SK-N-SH (cell line): ENCODE measurements at regions not wholly inside any gene's neighbourhood (a gene's known extent, or its start where the extent isn't known, plus 50 kb on each side); places are given as distances from the start of the nearest gene placed in this dataset.

Source experiments
- CTCF ChIA-PET: fragments of 300-600, 350-600 bp; formaldehyde crosslinking; extraction: SDS; loops from one replicate; lab custom pipeline; 2021; lab: Yijun Ruan, JAX
- POLR2A ChIA-PET: fragments of 350-600 bp; sonication (Branson Sonifier 250); formaldehyde crosslinking; extraction: SDS; loops from one replicate; lab custom pipeline; 2020; ENCODE audit warnings: antibody characterized with exemption, inconsistent platforms; lab: Yijun Ruan, JAX
- DNase-seq: peaks from one replicate; pipeline ENCODE4 v3.0.0; 2012
- H2AFZ ChIP-seq: fragments of 200-600 bp; sonication (generic); 2 replicates; pipeline ENCODE4 v1.8.1; 2016; ENCODE audit warnings: antibody characterized with exemption, mild to moderate bottlenecking, low read depth
- H3F3A ChIP-seq: fragments of 200-600 bp; sonication (generic); replicated peaks from 2 replicates; pipeline ENCODE3; 2016; ENCODE audit warnings: antibody characterized with exemption, mild to moderate bottlenecking; ENCODE audit not compliant: insufficient read depth
- H3K27ac ChIP-seq, 2 experiments: fragments of 200-500 bp in 1 of 2; fragments of 200-600 bp in 1 of 2; sonication (Bioruptor generic) in 1 of 2; sonication (generic), shearing (Covaris generic) in 1 of 2; 2 replicates each; pipeline versions ENCODE4 v1.5.1 to v1.6.1; 2014 to 2016; ENCODE audit warnings: low read depth in 2 of 2, inconsistent platforms in 1 of 2, low read length in 1 of 2, mild to moderate bottlenecking in 1 of 2, mixed read lengths in 1 of 2
- H3K27me3 ChIP-seq: fragments of 200-600 bp; sonication (generic), shearing (Covaris generic); 2 replicates; pipeline ENCODE4 v1.6.1; 2016; ENCODE audit warnings: mixed run types; ENCODE audit not compliant: insufficient read depth
- H3K36me3 ChIP-seq, 2 experiments: fragments of 200-500 bp in 1 of 2; fragments of 200-600 bp in 1 of 2; sonication (Bioruptor generic) in 1 of 2; sonication (generic) in 1 of 2; replicated peaks in 1 of 2; 2 replicates each; pipeline versions ENCODE3 to v1.5.1; 2014 to 2016; ENCODE audit warnings: low read length in 1 of 2, mild to moderate bottlenecking in 1 of 2; ENCODE audit not compliant: insufficient read depth in 2 of 2, control insufficient read depth in 1 of 2
- H3K4me1 ChIP-seq, 2 experiments: fragments of 200-500 bp in 1 of 2; fragments of 200-600 bp in 1 of 2; sonication (Bioruptor generic) in 1 of 2; sonication (generic), shearing (Covaris generic) in 1 of 2; 2 replicates each; pipeline versions ENCODE4 v1.5.1 to v1.6.1; 2014 to 2016; ENCODE audit warnings: low read depth in 1 of 2, low read length in 1 of 2, mixed run types in 1 of 2; ENCODE audit not compliant: insufficient read depth in 2 of 2, control insufficient read depth in 1 of 2
- H3K4me2 ChIP-seq: fragments of 200-600 bp; sonication (generic), shearing (Covaris generic); 2 replicates; pipeline ENCODE4 v1.6.1; 2017; ENCODE audit warnings: mixed run types
- H3K4me3 ChIP-seq, 2 experiments: fragments of 200-500 bp in 1 of 2; fragments of 200-600 bp in 1 of 2; sonication (Bioruptor generic) in 1 of 2; sonication (generic), shearing (Covaris generic) in 1 of 2; 2 replicates each; pipeline versions ENCODE4 v1.5.1 to v1.8.1; 2014 to 2016; ENCODE audit warnings: low read depth in 2 of 2, inconsistent platforms in 1 of 2, low read length in 1 of 2, mild to moderate bottlenecking in 1 of 2, mixed read lengths in 1 of 2, moderate library complexity in 1 of 2
- H3K79me2 ChIP-seq: fragments of 200-600 bp; sonication (generic); 2 replicates; pipeline ENCODE4 v1.8.1; 2017; ENCODE audit warnings: mild to moderate bottlenecking; ENCODE audit not compliant: insufficient read depth
- H3K9ac ChIP-seq: fragments of 200-600 bp; sonication (generic); 2 replicates; pipeline ENCODE4 v1.6.1; 2017; ENCODE audit warnings: mixed run types
- H3K9me2 ChIP-seq: fragments of 200-600 bp; sonication (generic); 2 replicates; pipeline ENCODE4 v1.6.1; 2017; ENCODE audit warnings: mixed run types
- H3K9me3 ChIP-seq: fragments of 200-600 bp; sonication (generic); 2 replicates; pipeline ENCODE4 v1.6.1; 2017; ENCODE audit warnings: mixed run types, mild to moderate bottlenecking, moderate library complexity
- H4K20me1 ChIP-seq: fragments of 200-600 bp; sonication (generic); 2 replicates; pipeline ENCODE4 v1.6.1; 2017; ENCODE audit warnings: mild to moderate bottlenecking, mixed run types; ENCODE audit not compliant: insufficient read depth
- CHD2 ChIP-seq: fragments of 150-350 bp; IDR thresholded peaks from 2 replicates; pipeline ENCODE4 v1.6.1; 2018; ENCODE audit warnings: low read length; ENCODE audit not compliant: partially characterized antibody
- CTCF ChIP-seq: fragments of 200-600 bp; sonication (generic); IDR thresholded peaks from 2 replicates; pipeline ENCODE4 v1.6.1; 2017; ENCODE audit warnings: antibody characterized with exemption, mild to moderate bottlenecking, moderate library complexity
- ELF1 ChIP-seq: IDR thresholded peaks from 2 replicates; pipeline ENCODE4 v1.4.0; 2012
- EP300 ChIP-seq, 2 experiments: IDR thresholded peaks; 2 replicates each; pipeline versions ENCODE4 v1.4.0 to v1.6.1; 2012; ENCODE audit warnings: borderline replicate concordance in 1 of 2, low read depth in 1 of 2, low read length in 1 of 2
- EZH2phosphoT487 ChIP-seq: fragments of 200-600 bp; sonication (generic); IDR thresholded peaks from 2 replicates; pipeline ENCODE4 v1.6.1; 2017; ENCODE audit warnings: low read depth, mixed run types, mild to moderate bottlenecking, antibody characterized with exemption, moderate library complexity, borderline replicate concordance
- FOXJ3 ChIP-seq: sonication (generic); formaldehyde crosslinking; IDR thresholded peaks from 2 replicates; pipeline ENCODE4 v1.5.1; 2020; ENCODE audit warnings: mild to moderate bottlenecking, missing genetic modification reagents
- FOXM1 ChIP-seq: IDR thresholded peaks from 2 replicates; pipeline ENCODE4 v1.4.0; 2012; ENCODE audit warnings: low read depth, mild to moderate bottlenecking
- GATA2 ChIP-seq: sonication (generic); formaldehyde crosslinking; IDR thresholded peaks from 2 replicates; pipeline ENCODE4 v1.5.0; 2020; ENCODE audit warnings: mild to moderate bottlenecking, missing genetic modification reagents
- MAX ChIP-seq: IDR thresholded peaks from 2 replicates; pipeline ENCODE4 v1.4.0; 2012; ENCODE audit warnings: low read depth
- MEF2A ChIP-seq: IDR thresholded peaks from 2 replicates; pipeline ENCODE4 v1.4.0; 2012; ENCODE audit warnings: low read depth, borderline replicate concordance
- NFIC ChIP-seq: IDR thresholded peaks from 2 replicates; pipeline ENCODE4 v1.4.0; 2012; ENCODE audit warnings: borderline replicate concordance
- NRF1 ChIP-seq: IDR thresholded peaks from 2 replicates; pipeline ENCODE4 v1.6.1; 2012; ENCODE audit warnings: low read depth, mild to moderate bottlenecking, low read length
- PBX3 ChIP-seq: IDR thresholded peaks from 2 replicates; pipeline ENCODE4; 2012
- POLR2AphosphoS5 ChIP-seq: IDR thresholded peaks from 2 replicates; pipeline ENCODE4 v1.6.1; 2012; ENCODE audit warnings: low read depth, low read length
- RAD21 ChIP-seq: IDR thresholded peaks from 2 replicates; pipeline ENCODE4 v1.6.1; 2012; ENCODE audit warnings: mild to moderate bottlenecking, low read length
- REST ChIP-seq: IDR thresholded peaks from 2 replicates; pipeline ENCODE4 v1.6.1; 2012; ENCODE audit warnings: mild to moderate bottlenecking, low read depth, low read length, moderate library complexity
- RXRA ChIP-seq: IDR thresholded peaks from 2 replicates; pipeline ENCODE4 v1.4.0; 2012; ENCODE audit warnings: low read depth, mild to moderate bottlenecking, borderline replicate concordance
- TAF1 ChIP-seq: IDR thresholded peaks from 2 replicates; pipeline ENCODE4 v1.6.1; 2012; ENCODE audit warnings: low read depth, mild to moderate bottlenecking, low read length, moderate library complexity, borderline replicate concordance
- TEAD4 ChIP-seq: IDR thresholded peaks from 2 replicates; pipeline ENCODE4 v1.4.0; 2012; ENCODE audit warnings: mild to moderate bottlenecking, borderline replicate concordance; ENCODE audit not compliant: insufficient read depth
- USF1 ChIP-seq: IDR thresholded peaks from 2 replicates; pipeline ENCODE4 v1.4.0; 2012; ENCODE audit warnings: low read depth, borderline replicate concordance
- YY1 ChIP-seq: IDR thresholded peaks from 2 replicates; pipeline ENCODE4 v1.4.0; 2012; ENCODE audit warnings: low read depth, mild to moderate bottlenecking
- ZBTB33 ChIP-seq: IDR thresholded peaks from 2 replicates; pipeline ENCODE4 v1.4.0; 2012; ENCODE audit warnings: low read depth, borderline replicate concordance
- WGBS: methylation state at CpG from one replicate; pipeline ENCODE4 v1.1.6; 2017; ENCODE audit warnings: low lambda C conversion rate; 5-methylcytosine and 5-hydroxymethylcytosine counted together

GRCh38 chr20:52913650-52914387 lies 58.3 kb upstream of the TSHZ2 start:
- no peaks in the 10 kb centered on the region; a peak in 1 of 4 replicates for H3K4me1 ChIP-seq
- H3K27me3 ChIP-seq, result no peaks in the 10 kb centered on the region
- no peaks in the 10 kb centered on the region for H3K9me2 ChIP-seq
- 36% methylated on average over 3 of the region's 3 CpGs for WGBS
- peak; percentile 34 for DNase-seq
- no peak overlapping the region for H3K4me3 ChIP-seq
- H3F3A ChIP-seq, result no peaks in the 10 kb centered on the region
- H3K9me3 ChIP-seq, result no peaks in the 10 kb centered on the region
- peak overlapping the region in 1 of 2 experiments; percentile 70; a peak in 1 of 4 replicates for H3K27ac ChIP-seq
- no peaks in the 10 kb centered on the region for H3K36me3 ChIP-seq
- no peak overlapping the region for H2AFZ ChIP-seq
- no peaks in the 10 kb centered on the region for H4K20me1 ChIP-seq
- ChIA-PET POLR2A (no interaction called here), CTCF (interaction anchor here (0.6 to 1.0 kb wide), 3 partner anchors 45 to 276 kb away, joined by 3 to 4 read pairs (median 3); no protein-coding TSS in a partner anchor)
- no peak overlapping the region for H3K9ac ChIP-seq
- no peak overlapping the region for H3K4me2 ChIP-seq
- H3K79me2 ChIP-seq, result no peaks in the 10 kb centered on the region
- no peak for TF ChIP-seq REST
- no peak for TF ChIP-seq EZH2phosphoT487
- peak; percentile 65 for TF ChIP-seq CHD2
- TF ChIP-seq ELF1, result no peak
- TF ChIP-seq MAX, result no peak
- no peak for TF ChIP-seq RXRA
- no peak for TF ChIP-seq PBX3
- TF ChIP-seq GATA2 (CRISPR knock-in tag), result no peak
- TF ChIP-seq MEF2A, result no peak
- TF ChIP-seq USF1, result no peak
- TF ChIP-seq RAD21, result peak; percentile 27; the same call in 1 of the 2 replicates
- TF ChIP-seq CTCF, result no peak
- no peak for TF ChIP-seq FOXJ3 (CRISPR knock-in tag)
- TF ChIP-seq TAF1, result no peak
- peak in 1 of 2 experiments; percentile 79; a peak in 2 of 4 replicates for TF ChIP-seq EP300 (IDR thresholded peaks at IDR 0.05; ENCODE audit: borderline replicate concordance in 1 of 2, low read depth in 1 of 2, low read length in 1 of 2)
- TF ChIP-seq POLR2AphosphoS5, result no peak
- no peak for TF ChIP-seq NFIC
- no peak for TF ChIP-seq TEAD4
- no peak for TF ChIP-seq YY1
- TF ChIP-seq FOXM1, result no peak
- no peak for TF ChIP-seq NRF1
- no peak for TF ChIP-seq ZBTB33
